CD14-positive monocyte (primary cell): ENCODE measurements at regions not wholly inside any gene's neighbourhood (a gene's known extent, or its start where the extent isn't known, plus 50 kb on each side); places are given as distances from the start of the nearest gene placed in this dataset.

Experiments used
- DNase-seq, 3 donors: peaks; one replicate each; pipeline ENCODE4 v3.0.0-alpha.2; 2011 to 2022
- H2AFZ ChIP-seq: 2 replicates; pipeline ENCODE4 v1.6.0; 2012; ENCODE audit warnings: mild to moderate bottlenecking, low read depth, low read length, inconsistent platforms; ENCODE audit not compliant: insufficient read depth, poor library complexity, severe bottlenecking
- H3K27ac ChIP-seq, 2 donors: 1 replicate in 1 of 2; 2 replicates in 1 of 2; pipeline ENCODE4 v1.5.1; 2012 to 2013; ENCODE audit warnings: low read length in 2 of 2, control low read depth in 1 of 2, inconsistent platforms in 1 of 2, low read depth in 1 of 2, mild to moderate bottlenecking in 1 of 2
- H3K27me3 ChIP-seq, 2 donors: one replicate each; pipeline versions ENCODE4 v1.6.0 to v1.6.1; 2011 to 2013; ENCODE audit warnings: low read length in 2 of 2; ENCODE audit not compliant: control insufficient read depth in 2 of 2, insufficient read depth in 2 of 2
- H3K36me3 ChIP-seq, 2 donors: replicated peaks in 1 of 2; 1 replicate in 1 of 2; 2 replicates in 1 of 2; pipeline versions ENCODE4 v1.5.1 to v1.6.1; 2012 to 2013; ENCODE audit warnings: low read length in 2 of 2, control low read depth in 1 of 2, inconsistent platforms in 1 of 2, mild to moderate bottlenecking in 1 of 2; ENCODE audit not compliant: insufficient read depth in 2 of 2, control insufficient read depth in 1 of 2
- H3K4me1 ChIP-seq, 2 donors: 1 replicate in 1 of 2; 2 replicates in 1 of 2; pipeline versions ENCODE4 v1.5.1 to v1.6.1; 2012 to 2013; ENCODE audit warnings: low read length in 2 of 2, control low read depth in 1 of 2, inconsistent platforms in 1 of 2, mild to moderate bottlenecking in 1 of 2, moderate library complexity in 1 of 2; ENCODE audit not compliant: insufficient read depth in 2 of 2, control insufficient read depth in 1 of 2
- H3K4me2 ChIP-seq: replicated peaks from 2 replicates; pipeline ENCODE3; 2012; ENCODE audit warnings: low read length, moderate library complexity, mild to moderate bottlenecking; ENCODE audit not compliant: poor library complexity, severe bottlenecking; ENCODE audit errors: extremely low read depth
- H3K4me3 ChIP-seq, 3 experiments: fragments of 200-600 bp in 1 of 3; sonication (generic) in 1 of 3; replicated peaks in 1 of 3; 1 replicate in 2 of 3; 2 replicates in 1 of 3; pipeline ENCODE4 v1.5.1; 2011 to 2013; ENCODE audit warnings: low read length in 3 of 3, mild to moderate bottlenecking in 3 of 3, control low read depth in 2 of 3, low read depth in 2 of 3, inconsistent platforms in 1 of 3, moderate library complexity in 1 of 3
- H3K79me2 ChIP-seq: 2 replicates; pipeline ENCODE4 v1.6.0; 2012; ENCODE audit warnings: mild to moderate bottlenecking, control low read depth, inconsistent platforms, low read length, moderate library complexity; ENCODE audit not compliant: insufficient read depth
- H3K9ac ChIP-seq: 2 replicates; pipeline ENCODE4 v1.6.0; 2017; ENCODE audit warnings: low read length, mild to moderate bottlenecking; ENCODE audit not compliant: insufficient read depth, poor library complexity, severe bottlenecking
- H3K9me3 ChIP-seq, 2 donors: replicated peaks in 1 of 2; 1 replicate in 1 of 2; 2 replicates in 1 of 2; pipeline versions ENCODE4 v1.5.1 to v1.6.1; 2012 to 2013; ENCODE audit warnings: low read length in 2 of 2, control low read depth in 1 of 2; ENCODE audit not compliant: control insufficient read depth in 1 of 2, insufficient read depth in 1 of 2
- H4K20me1 ChIP-seq: 2 replicates; pipeline ENCODE4 v1.6.0; 2012; ENCODE audit warnings: mild to moderate bottlenecking, low read length, control low read depth, moderate library complexity; ENCODE audit not compliant: insufficient read depth
- H3K27ac Mint-ChIP-seq, 7 donors: one replicate each; pipeline ENCODE4 v1.8.0; 2020; ENCODE audit warnings: mild to moderate bottlenecking in 7 of 7, mixed read lengths in 7 of 7, moderate library complexity in 6 of 7, inconsistent platforms in 2 of 7
- H3K27me3 Mint-ChIP-seq, 3 donors: one replicate each; pipeline ENCODE4 v1.8.0; 2021 to 2022; ENCODE audit warnings: low read depth in 3 of 3, mild to moderate bottlenecking in 3 of 3, mixed read lengths in 3 of 3, moderate library complexity in 3 of 3, inconsistent platforms in 1 of 3
- H3K36me3 Mint-ChIP-seq, 2 donors: one replicate each; pipeline ENCODE4 v1.8.0; 2020; ENCODE audit warnings: mixed read lengths in 2 of 2, inconsistent platforms in 1 of 2, mild to moderate bottlenecking in 1 of 2
- H3K4me1 Mint-ChIP-seq: one replicate; pipeline ENCODE4 v1.8.0; 2020; ENCODE audit warnings: mild to moderate bottlenecking, mixed read lengths
- H3K4me3 Mint-ChIP-seq, 2 donors: one replicate each; pipeline ENCODE4 v1.8.0; 2020; ENCODE audit warnings: mild to moderate bottlenecking in 2 of 2, mixed read lengths in 2 of 2, moderate library complexity in 1 of 2
- H3K9me3 Mint-ChIP-seq, 7 donors: one replicate each; pipeline ENCODE4 v1.8.0; 2020 to 2022; ENCODE audit warnings: mixed read lengths in 7 of 7, mild to moderate bottlenecking in 6 of 7, moderate library complexity in 6 of 7, inconsistent platforms in 2 of 7
- CTCF ChIP-seq: fragments of 200-600 bp; IDR thresholded peaks from one replicate; pipeline ENCODE4 v1.8.0; 2022; ENCODE audit warnings: antibody characterized with exemption, mild to moderate bottlenecking
- WGBS: methylation state at CpG from one replicate; pipeline ENCODE4 v1.1.5; 2013; ENCODE audit warnings: missing lambda C conversion rate; ENCODE audit not compliant: insufficient coverage; 5-methylcytosine and 5-hydroxymethylcytosine counted together
- intact Hi-C, 2 donors: fragments of 100-400 bp; cut with micrococcal nuclease; formaldehyde crosslinking; loops; one replicate each; pipeline versions ENCODE4 v1.15.0 to v1.15.1; 2023

GRCh38 chr15:29451201-29451781 is 181.7 kb upstream of the NSMCE3 start:
- Histone ChIP-seq H3K79me2 (no peaks in the 10 kb centered on the region), H4K20me1 (no peaks in the 10 kb centered on the region), H3K27me3 (no peaks in the 10 kb centered on the region), H3K9ac (no peak overlapping the region), H3K27ac (no peak overlapping the region), H3K4me1 (no peaks in the 10 kb centered on the region), H3K4me3 (no peak overlapping the region), H3K9me3 (no peaks in the 10 kb centered on the region), H2AFZ (no peak overlapping the region), H3K4me2 (no peak overlapping the region), H3K36me3 (no peaks in the 10 kb centered on the region)
- no peaks in the 10 kb centered on the region for H3K36me3 Mint-ChIP-seq
- peaks cover 2 to 7% (median 3%) of the 10 kb centered on the region in 3 donors for H3K27me3 Mint-ChIP-seq
- no peak overlapping the region for H3K27ac Mint-ChIP-seq
- H3K4me1 Mint-ChIP-seq = no peaks in the 10 kb centered on the region
- 83% methylated on average over 7 of the region's 18 CpGs for WGBS
- no peak for TF ChIP-seq CTCF
- intact Hi-C loops = no loop called here
- H3K4me3 Mint-ChIP-seq = no peak overlapping the region
- peaks cover 0 to 13% (median 3%) of the 10 kb centered on the region in 7 donors for H3K9me3 Mint-ChIP-seq
- DNase-seq = no peak

GRCh38 chr15:29449136-29449535 is 179.5 kb upstream of the NSMCE3 start:
- H3K4me1 Mint-ChIP-seq = no peaks in the 10 kb centered on the region
- Histone ChIP-seq H3K9me3 (no peaks in the 10 kb centered on the region), H2AFZ (no peak overlapping the region), H3K27ac (no peak overlapping the region), H3K4me3 (no peak overlapping the region), H3K79me2 (no peaks in the 10 kb centered on the region), H3K4me2 (no peak overlapping the region), H3K27me3 (no peaks in the 10 kb centered on the region), H3K4me1 (no peaks in the 10 kb centered on the region), H3K36me3 (no peaks in the 10 kb centered on the region), H3K9ac (no peak overlapping the region), H4K20me1 (no peaks in the 10 kb centered on the region)
- no peak overlapping the region for H3K4me3 Mint-ChIP-seq
- no peak for DNase-seq
- no peak overlapping the region for H3K27ac Mint-ChIP-seq
- intact Hi-C loops = no loop called here
- WGBS = no CpG with 5 or more reads among the region's 2 CpGs
- TF ChIP-seq CTCF = no peak
- H3K9me3 Mint-ChIP-seq = peaks cover 2 to 16% (median 5%) of the 10 kb centered on the region in 7 donors
- peaks cover 2 to 7% (median 3%) of the 10 kb centered on the region in 3 donors for H3K27me3 Mint-ChIP-seq
- no peaks in the 10 kb centered on the region for H3K36me3 Mint-ChIP-seq
